CD4-positive, alpha-beta T cell (primary cell): ENCODE measurements at regions not wholly inside any gene's neighbourhood (a gene's known extent, or its start where the extent isn't known, plus 50 kb on each side); places are given as distances from the start of the nearest gene placed in this dataset.
A peak's percentile ranks its signal among the peaks of the same experiment; 100 is the strongest.

Source experiments
- ATAC-seq: fragments of 200-7000 bp; cut with Tn5 transposase; one replicate; pipeline ENCODE4 v1.10.0; 2022; ENCODE audit warnings: mild to moderate bottlenecking; ENCODE audit not compliant: poor library complexity
- CTCF ChIA-PET: fragments of 350-600 bp; sonication (Branson Sonifier 250); formaldehyde crosslinking; loops from one replicate; lab custom pipeline; 2021; ENCODE audit warnings: antibody characterized with exemption, inconsistent platforms; lab: Charles Lee
- POLR2A ChIA-PET: fragments of 350-600 bp; sonication (Branson Sonifier 250); formaldehyde crosslinking; loops from one replicate; lab custom pipeline; 2021; ENCODE audit warnings: antibody characterized with exemption, inconsistent platforms; lab: Charles Lee
- DNase-seq, 14 experiments: peaks; one replicate each; pipeline ENCODE4 v3.0.0-alpha.2; 2013 to 2020; ENCODE audit warnings: mixed read lengths in 2 of 14
- H3K27ac ChIP-seq, 2 donors: one replicate each; pipeline versions ENCODE4 v1.5.1 to v1.7.0; 2013; ENCODE audit warnings: low read length in 2 of 2, low read depth in 1 of 2, mild to moderate bottlenecking in 1 of 2
- H3K27me3 ChIP-seq, 2 experiments: 1 replicate in 1 of 2; 2 replicates in 1 of 2; pipeline versions ENCODE4 v1.6.1 to v1.7.0; 2013; ENCODE audit warnings: low read length in 2 of 2, control low read depth in 1 of 2, mild to moderate bottlenecking in 1 of 2, moderate library complexity in 1 of 2; ENCODE audit not compliant: insufficient read depth in 2 of 2, control insufficient read depth in 1 of 2
- H3K36me3 ChIP-seq: one replicate; pipeline ENCODE4 v1.6.1; 2013; ENCODE audit warnings: low read length, control low read depth; ENCODE audit not compliant: insufficient read depth
- H3K4me1 ChIP-seq: one replicate; pipeline ENCODE4 v1.6.1; 2013; ENCODE audit warnings: low read length, control low read depth; ENCODE audit not compliant: insufficient read depth
- H3K4me3 ChIP-seq: one replicate; pipeline ENCODE4 v1.5.1; 2013; ENCODE audit warnings: mild to moderate bottlenecking, low read length, moderate library complexity
- H3K9me3 ChIP-seq, 2 experiments: 1 replicate in 1 of 2; 2 replicates in 1 of 2; pipeline versions ENCODE4 v1.6.1 to v1.7.0; 2013; ENCODE audit warnings: low read length in 2 of 2, mild to moderate bottlenecking in 2 of 2, control low read depth in 1 of 2, moderate library complexity in 1 of 2; ENCODE audit not compliant: control insufficient read depth in 1 of 2, insufficient read depth in 1 of 2
- H3K27ac Mint-ChIP-seq: one replicate; pipeline ENCODE4 v1.8.0; 2020; ENCODE audit warnings: mixed read lengths
- H3K27me3 Mint-ChIP-seq: one replicate; pipeline ENCODE4 v1.8.0; 2021; ENCODE audit warnings: mixed read lengths
- H3K36me3 Mint-ChIP-seq: one replicate; pipeline ENCODE4 v1.8.0; 2021; ENCODE audit warnings: low read depth, mixed read lengths
- H3K4me1 Mint-ChIP-seq: one replicate; pipeline ENCODE4 v1.8.0; 2021; ENCODE audit warnings: low read depth, mixed read lengths
- H3K4me3 Mint-ChIP-seq: one replicate; pipeline ENCODE4 v1.8.0; 2020; ENCODE audit warnings: mild to moderate bottlenecking, mixed read lengths
- H3K9me3 Mint-ChIP-seq: one replicate; pipeline ENCODE4 v1.8.0; 2020; ENCODE audit warnings: mixed read lengths
- intact Hi-C, 2 experiments: fragments of 100-400 bp; cut with DNase I in 1 of 2; cut with micrococcal nuclease in 1 of 2; formaldehyde crosslinking; loops; one replicate each; pipeline versions ENCODE4 v1.15.1 to v1.9.0; 2023 to 2025; cut with DNase I, micrococcal nuclease
- TF ChIP-seq, protein P1 (sequence below): fragments of 200-600 bp; IDR thresholded peaks from one replicate; pipeline ENCODE4 v1.8.0; 2022; ENCODE audit warnings: antibody characterized with exemption, mild to moderate bottlenecking

DNA sequence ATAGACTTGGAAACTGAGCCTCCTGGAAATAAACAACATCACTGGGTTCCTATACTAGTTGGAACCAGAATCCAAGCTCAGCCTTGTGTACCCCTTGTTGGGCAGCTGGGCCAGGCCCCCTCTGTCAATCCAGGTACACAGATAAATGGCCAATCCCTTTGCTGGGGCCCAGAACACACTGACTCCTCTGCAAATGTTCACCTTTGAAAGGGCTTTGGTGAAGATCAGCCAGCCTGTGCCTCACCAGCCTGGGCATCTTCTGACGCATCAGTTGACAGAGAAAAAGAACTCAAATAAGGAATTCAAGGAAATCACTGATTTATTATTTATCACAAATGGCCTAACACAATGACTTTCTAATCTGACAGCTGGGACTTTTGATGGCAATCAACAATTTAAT lies 1090.2 kb downstream of the BCL11B start:
- Histone ChIP-seq H3K4me1 (peaks cover 85% of the 10 kb centered on the region), H3K27me3 (no peaks in the 10 kb centered on the region), H3K4me3 (no peak overlapping the region), H3K27ac (peak overlapping the region; percentile 8 to 87), H3K9me3 (no peaks in the 10 kb centered on the region), H3K36me3 (no peaks in the 10 kb centered on the region)
- Mint-ChIP-seq H3K9me3 (peaks cover 2% of the 10 kb centered on the region), H3K27me3 (no peaks in the 10 kb centered on the region), H3K27ac (peak overlapping the region; percentile 93), H3K4me3 (peak overlapping the region; percentile 62), H3K4me1 (peaks cover 98% of the 10 kb centered on the region), H3K36me3 (peaks cover 6% of the 10 kb centered on the region)
- ChIA-PET CTCF (interaction anchor here (0.6 to 1.1 kb wide), 4 partner anchors 9 to 1088 kb away, joined by 3 to 4 read pairs (median 3); no protein-coding TSS in a partner anchor), POLR2A (interaction anchor here (0.6 to 18.0 kb wide), 10 partner anchors 8 to 1085 kb away, joined by 3 to 468 read pairs (median 5); partner anchors contain the start of gene BCL11B)
- DNase-seq, result peak in 1 of 14 experiments; percentile 44
- intact Hi-C loops, result no loop called here
- TF ChIP-seq, protein P1, sequence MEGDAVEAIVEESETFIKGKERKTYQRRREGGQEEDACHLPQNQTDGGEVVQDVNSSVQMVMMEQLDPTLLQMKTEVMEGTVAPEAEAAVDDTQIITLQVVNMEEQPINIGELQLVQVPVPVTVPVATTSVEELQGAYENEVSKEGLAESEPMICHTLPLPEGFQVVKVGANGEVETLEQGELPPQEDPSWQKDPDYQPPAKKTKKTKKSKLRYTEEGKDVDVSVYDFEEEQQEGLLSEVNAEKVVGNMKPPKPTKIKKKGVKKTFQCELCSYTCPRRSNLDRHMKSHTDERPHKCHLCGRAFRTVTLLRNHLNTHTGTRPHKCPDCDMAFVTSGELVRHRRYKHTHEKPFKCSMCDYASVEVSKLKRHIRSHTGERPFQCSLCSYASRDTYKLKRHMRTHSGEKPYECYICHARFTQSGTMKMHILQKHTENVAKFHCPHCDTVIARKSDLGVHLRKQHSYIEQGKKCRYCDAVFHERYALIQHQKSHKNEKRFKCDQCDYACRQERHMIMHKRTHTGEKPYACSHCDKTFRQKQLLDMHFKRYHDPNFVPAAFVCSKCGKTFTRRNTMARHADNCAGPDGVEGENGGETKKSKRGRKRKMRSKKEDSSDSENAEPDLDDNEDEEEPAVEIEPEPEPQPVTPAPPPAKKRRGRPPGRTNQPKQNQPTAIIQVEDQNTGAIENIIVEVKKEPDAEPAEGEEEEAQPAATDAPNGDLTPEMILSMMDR, result no peak
- ATAC-seq, result no peak

DNA sequence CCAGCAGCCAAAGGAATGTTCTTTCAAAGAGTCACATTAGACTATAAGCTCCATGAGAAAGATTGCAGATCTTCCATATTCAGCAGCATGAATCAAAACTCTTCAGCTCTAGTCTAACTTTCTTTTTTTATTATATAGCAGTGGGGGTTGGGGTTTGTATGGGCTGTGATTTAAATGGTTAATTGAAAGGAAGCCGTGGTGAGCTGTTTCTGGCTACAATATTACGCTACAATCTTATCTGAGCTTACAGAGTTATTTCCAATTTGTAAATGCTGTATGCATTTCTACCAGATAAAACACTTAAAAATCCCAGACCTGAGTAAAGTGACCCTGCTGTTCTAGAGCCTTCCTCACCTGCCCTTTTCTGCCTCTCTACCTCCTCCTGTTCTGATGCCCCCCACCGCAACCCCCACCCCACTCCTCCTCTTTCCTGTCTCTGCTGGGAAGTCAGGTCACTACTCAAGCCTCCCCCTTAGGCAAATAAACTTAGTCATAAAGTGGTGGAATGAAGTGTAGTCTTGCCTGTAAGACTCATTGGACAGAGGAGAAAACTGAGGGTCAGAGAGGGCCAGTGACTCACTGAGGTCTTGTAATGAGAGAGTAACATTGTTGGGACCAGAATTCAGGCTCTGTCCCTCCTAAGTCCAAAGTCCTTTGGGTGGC lies 1089.5 kb downstream of the BCL11B start:
- DNase-seq (peak in 2 of 14 experiments; percentile 57 to 58), ATAC-seq (no peak)
- Mint-ChIP-seq H3K9me3 (peaks cover 2% of the 10 kb centered on the region), H3K36me3 (peaks cover 6% of the 10 kb centered on the region), H3K27me3 (no peaks in the 10 kb centered on the region), H3K4me1 (peaks cover 98% of the 10 kb centered on the region), H3K4me3 (peak overlapping the region; percentile 75), H3K27ac (peak overlapping the region; percentile 93)
- ChIA-PET CTCF (interaction anchor here (0.6 to 1.1 kb wide), 4 partner anchors 9 to 1087 kb away, joined by 3 to 4 read pairs (median 3); no protein-coding TSS in a partner anchor), POLR2A (interaction anchor here (0.6 to 18.0 kb wide), 10 partner anchors 11 to 1084 kb away, joined by 3 to 468 read pairs (median 4); partner anchors contain the start of gene BCL11B)
- Histone ChIP-seq H3K27ac (peak overlapping the region; percentile 69 to 87), H3K27me3 (no peaks in the 10 kb centered on the region), H3K9me3 (no peaks in the 10 kb centered on the region), H3K36me3 (no peaks in the 10 kb centered on the region), H3K4me3 (no peak overlapping the region), H3K4me1 (peaks cover 86% of the 10 kb centered on the region)
- intact Hi-C loops, result no loop called here
- TF ChIP-seq, protein P1, result no peak

DNA sequence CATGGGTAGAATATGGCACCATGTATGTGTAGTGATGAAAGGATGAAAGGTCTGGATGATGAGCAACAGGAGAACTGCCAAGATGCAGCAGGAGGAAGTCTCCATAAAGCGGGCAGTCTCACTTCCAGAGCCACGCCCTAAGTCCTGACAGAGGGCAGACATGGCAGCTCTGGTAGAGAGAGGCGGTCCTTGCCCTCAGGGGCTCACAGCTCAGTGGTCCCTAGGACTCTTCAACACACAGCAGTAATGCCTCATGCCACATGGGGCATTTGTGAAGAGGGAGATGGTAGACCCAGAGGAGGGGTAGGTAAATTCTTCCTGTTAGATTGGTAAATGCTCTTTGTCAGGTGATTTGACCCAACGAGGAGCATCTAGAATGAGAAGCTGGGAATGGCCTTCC lies 1088.4 kb downstream of the BCL11B start:
- TF ChIP-seq, protein P1, result no peak
- ChIA-PET CTCF (no interaction called here), POLR2A (interaction anchor here (1.3 to 18.0 kb wide), 5 partner anchors 10 to 1083 kb away, joined by 4 to 468 read pairs (median 271); partner anchors contain the start of gene BCL11B)
- Histone ChIP-seq H3K36me3 (no peaks in the 10 kb centered on the region), H3K9me3 (no peaks in the 10 kb centered on the region), H3K27ac (peak overlapping the region; percentile 69 to 87), H3K4me3 (no peak overlapping the region), H3K4me1 (peaks cover 88% of the 10 kb centered on the region), H3K27me3 (no peaks in the 10 kb centered on the region)
- peak overlapping the region; percentile 75 for H3K4me3 Mint-ChIP-seq
- H3K4me1 Mint-ChIP-seq, result peaks cover 98% of the 10 kb centered on the region
- peaks cover 2% of the 10 kb centered on the region for H3K9me3 Mint-ChIP-seq
- intact Hi-C loops, result no loop called here
- DNase-seq (no peak), ATAC-seq (no peak)
- H3K36me3 Mint-ChIP-seq, result peaks cover 6% of the 10 kb centered on the region
- peak overlapping the region; percentile 93 for H3K27ac Mint-ChIP-seq
- H3K27me3 Mint-ChIP-seq, result no peaks in the 10 kb centered on the region
